ENCODE measurements at regions not wholly inside any gene's neighbourhood (a gene's known extent, or its start where the extent isn't known, plus 50 kb on each side); places are given as distances from the start of the nearest gene placed in this dataset.

- TF ChIP-seq CTCF (IDR thresholded peaks at IDR 0.05) (no peak), POLR2A (IDR thresholded peaks at IDR 0.05) (no peak), EP300 (IDR thresholded peaks at IDR 0.05) (no peak), POLR2AphosphoS5 (IDR thresholded peaks at IDR 0.05) (no peak)
Measured at GRCh38 chr18:22034276-22034675, 135.1 kb upstream of the GATA6 start.

Data from upper lobe of left lung (tissue), 4 donors.